Umbilical cord (tissue), 1 donor: ENCODE measurements at regions not wholly inside any gene's neighbourhood (a gene's known extent, or its start where the extent isn't known, plus 50 kb on each side); places are given as distances from the start of the nearest gene placed in this dataset.

Source experiments
- DNase-seq: peaks from one replicate; pipeline ENCODE4 v3.0.0-alpha.2; 2015; ENCODE audit warnings: low spot score

DNA sequence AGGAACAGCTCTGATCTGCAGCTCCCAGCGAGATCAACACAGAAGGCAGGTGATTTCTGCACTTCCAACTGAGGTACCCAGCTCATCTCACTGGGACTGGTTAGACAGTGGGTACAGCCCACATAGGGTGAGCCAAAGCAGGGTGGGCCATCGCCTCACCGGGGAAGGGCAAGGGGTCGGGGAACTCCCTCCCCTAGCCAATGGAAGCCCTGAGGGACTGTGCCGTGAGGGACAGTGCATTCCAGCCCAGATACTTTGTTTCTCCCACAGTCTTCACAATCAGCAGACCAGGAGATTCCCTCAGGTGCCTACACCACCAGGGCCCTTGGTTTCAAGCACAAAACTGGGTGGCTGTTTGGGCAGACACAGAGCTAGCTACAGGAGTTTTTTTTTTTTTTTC is 555.9 kb downstream of the BCOR start:
- no peak for DNase-seq

DNA sequence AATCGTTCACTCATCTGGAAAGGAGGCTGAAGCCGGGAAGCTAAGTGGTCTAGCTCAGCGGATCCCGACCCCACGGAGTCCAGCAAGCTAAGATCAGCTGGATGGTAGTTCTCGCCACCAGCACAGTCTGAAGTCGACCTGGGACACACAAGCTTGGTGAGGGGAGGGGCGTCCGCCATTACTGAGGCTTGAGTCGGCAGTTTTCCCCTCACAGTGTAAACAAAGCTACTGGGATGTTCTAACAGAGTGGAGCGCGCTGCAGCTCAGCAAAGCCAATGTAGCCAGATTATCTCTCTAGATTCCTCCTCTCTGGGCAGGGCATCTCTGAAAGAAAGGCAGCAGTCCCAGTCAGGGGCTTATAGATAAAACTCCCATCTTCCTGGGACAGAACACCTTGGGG is 555.4 kb downstream of the BCOR start:
- no peak for DNase-seq

- DNase-seq: peak; percentile 73
Observed at GRCh38 chrX:39550795-39551361, 546.9 kb downstream of the BCOR start.

- DNase-seq: no peak
Observed at GRCh38 chrX:39551762-39552161, 546.0 kb downstream of the BCOR start.

- DNase-seq: no peak
Observed at GRCh38 chrX:39555431-39555830, 542.3 kb downstream of the BCOR start.

- no peak for DNase-seq
Observed at GRCh38 chrX:39556056-39556455, 541.7 kb downstream of the BCOR start.

- DNase-seq: peak; percentile 22
Observed at GRCh38 chrX:39559229-39559628, 538.5 kb downstream of the BCOR start.

DNA sequence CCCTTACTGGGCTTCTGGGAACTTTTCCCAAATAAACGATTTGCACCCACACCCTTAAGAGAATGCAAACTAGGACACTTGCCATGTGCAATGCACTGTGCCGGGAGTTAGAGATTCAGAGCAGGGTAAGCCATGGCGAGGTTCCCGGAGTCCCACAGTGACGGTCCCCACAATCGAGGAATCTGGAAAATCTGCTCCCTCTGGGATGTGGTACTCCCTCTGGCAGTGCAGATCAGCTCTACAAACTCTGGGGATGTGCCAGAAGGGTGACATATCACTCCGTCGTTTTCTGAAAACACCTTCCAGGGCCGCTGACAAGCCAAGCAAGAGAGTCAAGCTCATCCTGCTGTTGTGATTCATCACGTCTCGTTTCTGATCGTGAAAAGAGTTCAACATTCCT is 537.5 kb downstream of the BCOR start:
- no peak for DNase-seq

DNA sequence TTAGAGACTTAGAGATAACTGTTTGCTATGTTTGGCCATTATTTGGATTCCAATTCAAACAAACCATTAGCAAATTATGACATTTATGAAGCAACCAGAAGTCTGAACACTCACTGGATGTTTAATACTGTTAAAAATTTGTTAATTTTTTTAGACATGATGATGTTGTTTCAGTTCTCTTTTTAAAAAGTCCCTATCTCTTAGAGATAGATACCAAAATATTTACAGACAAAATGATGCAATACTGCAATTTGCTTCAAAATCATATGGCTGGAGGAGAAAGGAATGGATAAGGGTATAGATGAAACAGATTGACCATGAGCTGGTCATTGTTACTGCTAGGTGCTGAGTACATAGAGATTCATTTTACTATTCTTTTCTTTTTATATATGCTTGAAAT is 534.6 kb downstream of the BCOR start:
- DNase-seq: no peak

- no peak for DNase-seq
Observed at GRCh38 chrX:39564751-39565150, 533.0 kb downstream of the BCOR start.

DNA sequence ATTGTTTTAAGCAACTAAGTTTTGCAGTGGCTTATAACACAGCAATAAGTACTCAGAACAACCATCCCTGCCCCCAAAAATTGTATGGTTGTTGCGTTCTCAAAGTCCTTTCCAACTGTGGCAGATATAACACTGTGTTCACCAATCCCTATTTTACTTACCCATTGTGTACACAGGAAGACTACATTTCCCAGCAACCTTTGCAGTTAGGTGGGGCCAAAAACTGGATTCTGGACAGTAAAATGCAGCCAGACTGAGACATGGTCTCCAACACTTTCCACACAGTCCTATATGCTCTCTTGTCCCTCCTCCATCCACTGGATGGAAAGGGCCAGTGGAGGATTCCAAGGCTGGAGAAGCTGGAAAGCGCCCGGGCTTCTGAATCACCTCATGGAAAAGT is 523.6 kb downstream of the BCOR start:
- DNase-seq: no peak

GRCh38 chrX:39576041-39576872 is 521.5 kb downstream of the BCOR start:
- peak; percentile 9 for DNase-seq

GRCh38 chrX:39577206-39577984 is 520.4 kb downstream of the BCOR start:
- DNase-seq: peak; percentile 35

DNA sequence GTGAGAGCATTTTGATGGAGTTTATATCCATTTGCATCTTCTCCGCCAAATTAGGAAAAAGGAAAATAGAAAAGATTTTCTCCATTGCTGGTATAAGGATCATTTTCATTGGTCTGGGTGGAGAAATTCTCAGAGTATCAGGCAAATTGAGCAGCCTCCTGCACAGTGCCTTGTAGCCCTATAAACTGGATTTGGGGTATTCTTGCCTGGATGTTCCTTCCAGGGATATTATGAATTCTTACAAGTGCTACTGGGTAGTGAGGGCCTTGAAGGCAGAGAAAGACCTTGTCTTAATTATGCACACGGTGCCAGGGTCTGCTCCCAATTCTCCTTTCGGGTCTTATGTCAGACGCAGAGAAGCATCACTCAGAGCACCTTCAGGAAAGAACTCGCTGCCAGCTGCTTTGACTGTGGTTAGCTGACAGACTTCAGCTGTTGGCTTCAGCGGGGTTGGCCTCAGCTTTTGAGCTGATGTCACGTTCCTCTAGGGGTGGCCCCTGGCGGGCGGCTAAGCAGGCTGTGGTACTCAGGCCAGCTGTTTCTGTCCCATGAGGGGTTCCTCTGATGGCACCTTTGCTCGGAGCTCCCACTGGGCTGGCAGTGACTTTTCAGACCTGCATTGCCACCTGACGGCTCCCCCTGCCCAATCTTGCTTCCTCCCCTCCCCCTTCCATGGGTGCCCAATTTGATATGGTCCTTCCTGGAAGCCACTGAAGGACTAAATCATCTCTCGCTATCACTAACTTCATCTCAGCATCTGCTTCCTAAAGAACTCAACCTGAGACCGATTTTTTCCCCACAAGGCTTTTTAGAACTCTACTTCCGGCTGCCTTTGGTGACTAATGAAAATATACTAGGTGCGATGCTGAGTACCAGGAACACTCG is 519.5 kb downstream of the BCOR start:
- DNase-seq: peak; percentile 23

GRCh38 chrX:39580043-39580442 is 517.7 kb downstream of the BCOR start:
- no peak for DNase-seq

DNA sequence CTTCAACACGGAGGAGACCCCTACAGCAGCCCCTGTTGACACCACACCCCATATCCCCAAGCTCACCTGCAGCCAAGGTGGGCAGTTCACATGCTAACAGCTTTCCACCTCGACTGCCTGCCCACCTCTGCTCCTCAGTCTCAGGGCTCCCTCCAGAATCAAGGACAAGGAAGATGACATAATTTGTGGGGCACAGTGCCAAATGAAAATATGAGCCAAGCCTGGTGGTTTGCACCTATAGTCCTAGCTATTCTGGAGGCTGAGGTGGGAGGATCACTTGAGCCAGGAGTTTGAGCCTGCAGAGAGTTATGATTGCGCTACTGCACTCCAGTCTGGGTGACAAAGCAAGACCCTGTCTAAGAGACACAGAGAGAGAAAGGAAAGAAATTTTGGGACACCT is 516.3 kb downstream of the BCOR start:
- DNase-seq: no peak

GRCh38 chrX:39582091-39582490 is 515.7 kb downstream of the BCOR start:
- DNase-seq: no peak

DNA sequence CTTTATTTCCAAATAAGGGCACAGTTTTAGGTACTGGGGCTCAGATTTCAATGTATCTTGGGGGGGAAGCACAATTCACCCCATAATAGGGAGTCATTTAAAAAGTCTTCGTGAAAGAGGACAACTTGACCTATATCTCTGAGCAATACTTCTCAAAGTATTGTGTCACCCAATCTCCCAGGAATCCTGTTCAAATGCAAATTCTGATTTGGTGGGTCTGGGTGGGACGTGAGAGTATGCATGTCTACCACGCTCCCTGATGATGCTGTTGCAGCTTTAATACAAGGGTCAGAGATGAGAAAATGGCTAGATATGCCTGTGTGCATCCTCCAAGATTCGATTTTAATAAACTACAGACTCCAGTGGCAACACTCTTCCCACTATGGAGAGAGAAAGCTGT is 514.8 kb downstream of the BCOR start:
- DNase-seq: no peak

DNA sequence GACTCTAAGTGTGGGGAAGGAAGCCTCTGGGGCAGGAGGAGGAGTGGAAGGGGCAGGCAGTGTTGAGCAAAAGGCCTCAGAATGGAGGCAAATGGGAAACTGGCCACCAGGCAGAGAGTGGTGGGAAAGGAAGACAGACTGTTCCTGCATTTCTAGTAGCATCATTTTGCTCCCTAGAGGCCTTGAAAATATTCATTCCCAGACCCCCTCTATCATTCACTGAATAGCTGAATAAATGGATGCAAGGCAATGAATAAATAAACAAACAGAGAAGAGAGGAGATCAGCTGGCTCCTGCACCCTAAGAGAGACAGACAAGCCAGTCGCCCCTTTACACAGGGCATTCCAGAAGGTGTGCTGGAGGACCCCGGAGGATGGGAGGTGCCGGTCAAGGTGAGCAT is 511.9 kb downstream of the BCOR start:
- no peak for DNase-seq

DNA sequence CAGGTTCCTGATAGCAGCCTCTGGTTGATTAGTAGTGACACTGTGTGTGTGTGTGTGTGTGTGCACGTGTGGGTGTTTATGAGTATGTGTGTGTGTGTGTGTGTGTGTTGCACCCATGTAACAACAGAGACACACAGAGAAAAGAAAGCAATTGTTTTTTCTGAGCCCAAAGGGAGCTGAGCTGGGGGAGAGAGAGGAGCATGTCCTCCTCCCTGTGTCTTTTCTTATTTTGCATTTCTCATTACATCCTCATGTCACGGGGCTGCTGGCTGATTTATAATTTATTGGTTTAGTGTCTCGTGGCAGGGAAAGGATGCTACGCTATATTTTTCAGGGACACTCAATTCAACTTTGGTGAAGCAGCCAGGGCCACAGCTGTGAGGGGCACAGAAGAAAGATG is 511.4 kb downstream of the BCOR start:
- no peak for DNase-seq

DNA sequence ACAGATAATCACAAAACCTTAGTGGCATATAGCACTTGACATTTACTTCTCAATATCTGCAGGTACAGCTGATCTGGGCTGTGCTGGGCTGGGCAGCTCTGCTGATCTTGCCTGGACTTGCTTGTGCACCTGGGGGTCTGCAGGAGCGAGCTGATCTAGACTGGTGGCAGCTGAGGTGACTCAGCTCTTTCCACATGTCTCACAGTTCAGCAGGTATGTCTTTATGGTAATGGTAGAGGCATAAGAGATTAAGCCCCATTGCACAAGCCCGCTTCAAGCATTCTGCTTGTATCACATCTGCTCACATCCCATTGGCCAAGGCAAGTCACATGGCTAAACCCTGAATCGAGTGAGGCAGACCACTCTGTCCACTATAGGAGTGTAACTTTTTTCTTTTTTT is 506.7 kb downstream of the BCOR start:
- no peak for DNase-seq

- peak; percentile 65 for DNase-seq
Observed at GRCh38 chrX:39592776-39593175, 505.0 kb downstream of the BCOR start.
